Osteocyte (in vitro differentiated cells): ENCODE measurements at regions not wholly inside any gene's neighbourhood (a gene's known extent, or its start where the extent isn't known, plus 50 kb on each side); places are given as distances from the start of the nearest gene placed in this dataset.

Source experiments
- DNase-seq: peaks from one replicate; pipeline ENCODE4 v3.0.0; 2021; ENCODE audit warnings: mixed read lengths; ENCODE audit not compliant: unreplicated experiment; ENCODE audit errors: extremely low spot score
- H3K27ac Mint-ChIP-seq: one replicate; pipeline ENCODE4 v1.8.0; 2021; ENCODE audit warnings: mild to moderate bottlenecking, mixed read lengths; ENCODE audit not compliant: unreplicated experiment
- H3K27me3 Mint-ChIP-seq: one replicate; pipeline ENCODE4 v1.8.0; 2021; ENCODE audit warnings: mixed read lengths; ENCODE audit not compliant: unreplicated experiment
- H3K36me3 Mint-ChIP-seq: one replicate; pipeline ENCODE4 v1.8.0; 2021; ENCODE audit warnings: mixed read lengths; ENCODE audit not compliant: unreplicated experiment
- H3K4me1 Mint-ChIP-seq: one replicate; pipeline ENCODE4 v1.8.0; 2021; ENCODE audit warnings: mixed read lengths; ENCODE audit not compliant: unreplicated experiment
- H3K4me3 Mint-ChIP-seq: one replicate; pipeline ENCODE4 v1.8.0; 2021; ENCODE audit warnings: mild to moderate bottlenecking, moderate library complexity, mixed read lengths; ENCODE audit not compliant: unreplicated experiment
- H3K9me3 Mint-ChIP-seq: one replicate; pipeline ENCODE4 v1.8.0; 2021; ENCODE audit warnings: mixed read lengths; ENCODE audit not compliant: unreplicated experiment
- TF ChIP-seq, protein P1 (sequence below): fragments of 200-600 bp; sonication (generic); IDR thresholded peaks from 2 replicates; pipeline ENCODE4 v1.5.0; 2021; ENCODE audit warnings: antibody characterized with exemption, mild to moderate bottlenecking, moderate library complexity

DNA sequence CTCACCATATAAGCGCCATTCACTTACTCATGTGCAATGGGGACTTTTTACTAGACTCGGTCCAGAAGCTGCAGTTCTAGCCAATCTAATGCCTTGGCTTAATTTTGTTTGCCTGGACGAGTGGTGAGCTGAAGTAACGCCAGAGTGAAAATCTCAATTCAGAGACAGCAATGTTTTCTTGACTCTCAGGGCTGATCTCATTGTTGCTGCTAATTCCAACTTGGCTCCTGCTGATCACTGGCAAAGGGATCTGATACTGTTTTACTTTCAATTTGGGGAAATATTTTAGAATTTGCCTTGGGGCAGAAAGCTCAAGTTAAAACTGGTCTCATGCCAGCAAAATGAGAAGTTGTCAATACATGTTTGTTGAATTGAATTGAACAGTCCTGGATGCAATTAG, 906.6 kb upstream of the CDH2 start:
- peaks cover 7% of the 10 kb centered on the region for H3K4me1 Mint-ChIP-seq
- peak overlapping the region; percentile 27 for H3K27ac Mint-ChIP-seq
- no peaks in the 10 kb centered on the region for H3K27me3 Mint-ChIP-seq
- TF ChIP-seq, protein P1, sequence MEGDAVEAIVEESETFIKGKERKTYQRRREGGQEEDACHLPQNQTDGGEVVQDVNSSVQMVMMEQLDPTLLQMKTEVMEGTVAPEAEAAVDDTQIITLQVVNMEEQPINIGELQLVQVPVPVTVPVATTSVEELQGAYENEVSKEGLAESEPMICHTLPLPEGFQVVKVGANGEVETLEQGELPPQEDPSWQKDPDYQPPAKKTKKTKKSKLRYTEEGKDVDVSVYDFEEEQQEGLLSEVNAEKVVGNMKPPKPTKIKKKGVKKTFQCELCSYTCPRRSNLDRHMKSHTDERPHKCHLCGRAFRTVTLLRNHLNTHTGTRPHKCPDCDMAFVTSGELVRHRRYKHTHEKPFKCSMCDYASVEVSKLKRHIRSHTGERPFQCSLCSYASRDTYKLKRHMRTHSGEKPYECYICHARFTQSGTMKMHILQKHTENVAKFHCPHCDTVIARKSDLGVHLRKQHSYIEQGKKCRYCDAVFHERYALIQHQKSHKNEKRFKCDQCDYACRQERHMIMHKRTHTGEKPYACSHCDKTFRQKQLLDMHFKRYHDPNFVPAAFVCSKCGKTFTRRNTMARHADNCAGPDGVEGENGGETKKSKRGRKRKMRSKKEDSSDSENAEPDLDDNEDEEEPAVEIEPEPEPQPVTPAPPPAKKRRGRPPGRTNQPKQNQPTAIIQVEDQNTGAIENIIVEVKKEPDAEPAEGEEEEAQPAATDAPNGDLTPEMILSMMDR: no peak
- no peak for DNase-seq
- no peak overlapping the region for H3K4me3 Mint-ChIP-seq
- H3K9me3 Mint-ChIP-seq: no peaks in the 10 kb centered on the region
- no peaks in the 10 kb centered on the region for H3K36me3 Mint-ChIP-seq

DNA sequence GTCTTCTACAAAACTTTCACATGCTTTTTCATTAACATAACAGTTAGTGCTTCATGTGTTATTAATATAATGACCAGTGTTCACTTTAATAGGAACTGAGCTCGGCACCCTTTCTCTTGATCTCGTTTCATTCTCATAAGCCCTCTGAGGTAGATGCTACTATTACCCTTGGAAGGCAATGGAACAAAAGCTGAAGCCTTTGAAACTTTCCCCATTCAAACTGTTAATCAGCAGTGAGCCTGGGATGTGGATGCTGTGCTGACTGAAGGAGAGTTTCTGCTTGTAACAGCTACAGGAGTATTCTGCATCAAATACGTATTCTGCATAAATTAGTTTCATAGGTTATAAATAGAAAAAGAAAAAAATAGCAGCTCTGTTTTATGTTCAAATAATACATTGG, 904.0 kb upstream of the CDH2 start:
- Mint-ChIP-seq H3K4me3 (no peak overlapping the region), H3K27me3 (no peaks in the 10 kb centered on the region), H3K36me3 (no peaks in the 10 kb centered on the region), H3K9me3 (no peaks in the 10 kb centered on the region), H3K4me1 (peaks cover 11% of the 10 kb centered on the region), H3K27ac (no peak overlapping the region)
- TF ChIP-seq, protein P1: no peak
- no peak for DNase-seq

DNA sequence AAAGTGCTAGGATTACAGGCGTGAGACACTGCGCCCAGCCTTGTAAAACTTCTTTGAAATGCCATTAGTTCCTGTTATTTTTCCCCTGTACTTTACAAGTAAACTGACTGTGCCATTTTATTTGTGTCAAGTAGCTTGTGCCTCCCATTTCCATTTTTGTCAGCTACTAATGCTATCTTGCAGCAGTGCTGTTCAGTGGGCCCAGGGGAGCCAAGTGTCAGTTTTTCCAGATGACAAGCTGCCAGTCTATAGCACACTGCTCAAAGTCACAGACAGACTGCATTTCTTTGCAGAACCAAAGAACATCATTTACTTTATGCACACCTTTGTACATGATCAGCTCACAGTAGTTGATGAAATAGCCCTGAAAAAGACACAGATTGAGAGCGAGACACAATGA, 901.3 kb upstream of the CDH2 start:
- H3K4me3 Mint-ChIP-seq: no peak overlapping the region
- H3K4me1 Mint-ChIP-seq: peaks cover 4% of the 10 kb centered on the region
- H3K27ac Mint-ChIP-seq: no peak overlapping the region
- no peaks in the 10 kb centered on the region for H3K9me3 Mint-ChIP-seq
- TF ChIP-seq, protein P1: no peak
- H3K27me3 Mint-ChIP-seq: no peaks in the 10 kb centered on the region
- DNase-seq: no peak
- no peaks in the 10 kb centered on the region for H3K36me3 Mint-ChIP-seq

DNA sequence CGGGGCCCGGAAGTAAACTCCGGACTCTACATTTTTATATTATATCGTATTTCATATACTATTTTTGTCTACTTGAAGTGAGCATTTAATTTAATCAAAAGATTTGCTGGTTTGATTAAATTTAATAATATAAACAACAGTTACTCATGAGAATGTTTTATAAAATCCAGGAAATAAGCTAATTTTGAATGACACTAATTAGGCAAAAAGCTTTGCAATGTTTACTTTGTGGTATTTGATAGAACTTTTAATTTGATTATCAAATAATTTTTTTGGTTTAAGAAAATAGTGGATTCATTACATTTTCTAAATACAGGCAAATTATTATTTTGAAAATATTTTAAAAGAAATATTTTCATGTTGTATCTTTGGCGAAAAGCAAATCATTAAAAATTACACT, 900.4 kb upstream of the CDH2 start:
- Mint-ChIP-seq H3K9me3 (no peaks in the 10 kb centered on the region), H3K4me3 (no peak overlapping the region), H3K36me3 (no peaks in the 10 kb centered on the region), H3K27me3 (no peaks in the 10 kb centered on the region), H3K27ac (no peak overlapping the region), H3K4me1 (peaks cover 4% of the 10 kb centered on the region)
- DNase-seq: no peak
- TF ChIP-seq, protein P1: no peak

DNA sequence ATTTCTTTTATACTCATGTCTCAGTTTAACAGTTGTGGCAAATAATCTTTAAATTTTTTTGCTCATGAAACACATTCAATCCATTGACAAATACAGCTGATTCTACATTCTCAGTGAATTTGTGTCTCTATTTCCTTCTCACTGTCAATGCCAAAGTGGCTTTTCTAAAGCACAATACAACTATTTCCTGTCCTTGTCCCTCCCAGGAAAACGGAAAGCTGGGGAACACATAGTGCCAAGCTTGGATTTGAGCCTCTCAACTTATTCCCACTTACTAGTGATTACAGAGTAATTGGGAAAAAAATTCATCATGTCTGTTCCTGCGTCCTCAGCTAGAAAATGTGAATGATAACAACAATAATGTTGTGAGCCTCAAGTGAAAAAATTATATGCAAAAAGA, 899.7 kb upstream of the CDH2 start:
- no peak for DNase-seq
- H3K36me3 Mint-ChIP-seq: no peaks in the 10 kb centered on the region

More for the DNA sequence above, 899.7 kb upstream of the CDH2 start:
- Mint-ChIP-seq H3K27me3 (no peaks in the 10 kb centered on the region), H3K9me3 (no peaks in the 10 kb centered on the region), H3K4me3 (no peak overlapping the region), H3K27ac (no peak overlapping the region), H3K4me1 (peaks cover 4% of the 10 kb centered on the region)
- TF ChIP-seq, protein P1: no peak
